H54 (cell line): ENCODE measurements at regions not wholly inside any gene's neighbourhood (a gene's known extent, or its start where the extent isn't known, plus 50 kb on each side); places are given as distances from the start of the nearest gene placed in this dataset.

Experiments
- DNase-seq: peaks from one replicate; pipeline ENCODE4 v3.0.0; 2011; ENCODE audit warnings: low spot score, mixed read lengths; ENCODE audit not compliant: insufficient read length
- FAIRE-seq: peaks from 3 replicates; lab custom pipeline; 2011; peaks lifted over from hg19 to GRCh38; lab: Jason Lieb, UNC
- POLR2A ChIP-seq: IDR thresholded peaks from 2 replicates; pipeline ENCODE4 v1.6.1; 2011; ENCODE audit warnings: low read depth, mild to moderate bottlenecking, low read length

- no peak for TF ChIP-seq POLR2A
- DNase-seq: no peak
- no peak for FAIRE-seq
Measured at GRCh38 chr5:158326256-158326655, 467.3 kb upstream of the CLINT1 start.

GRCh38 chr5:158324236-158324635 lies 465.3 kb upstream of the CLINT1 start:
- no peak for DNase-seq

GRCh38 chr5:158322620-158323019 lies 463.7 kb upstream of the CLINT1 start:
- FAIRE-seq (no peak), DNase-seq (no peak)
- TF ChIP-seq POLR2A: no peak

More at GRCh38 chr5:158324236-158324635, 465.3 kb upstream of the CLINT1 start:
- no peak for FAIRE-seq
- TF ChIP-seq POLR2A: no peak

- TF ChIP-seq POLR2A: no peak
- FAIRE-seq (no peak), DNase-seq (no peak)
Measured at GRCh38 chr5:158320934-158321333, 462.0 kb upstream of the CLINT1 start.

- FAIRE-seq (no peak), DNase-seq (no peak)
- TF ChIP-seq POLR2A: no peak
Measured at GRCh38 chr5:158320178-158320674, 461.3 kb upstream of the CLINT1 start.

- FAIRE-seq (no peak), DNase-seq (no peak)
- no peak for TF ChIP-seq POLR2A
Measured at GRCh38 chr5:158317507-158317906, 458.6 kb upstream of the CLINT1 start.

GRCh38 chr5:158313733-158314464 lies 455.0 kb upstream of the CLINT1 start:
- no peak for FAIRE-seq
- DNase-seq: no peak

GRCh38 chr5:158313027-158313732 lies 454.2 kb upstream of the CLINT1 start:
- TF ChIP-seq POLR2A: no peak
- FAIRE-seq: no peak
- no peak for DNase-seq

More at GRCh38 chr5:158313733-158314464, 455.0 kb upstream of the CLINT1 start:
- TF ChIP-seq POLR2A: no peak

- FAIRE-seq: no peak
- TF ChIP-seq POLR2A: no peak
- no peak for DNase-seq
Measured at GRCh38 chr5:158309088-158309807, 450.3 kb upstream of the CLINT1 start.

- DNase-seq (no peak), FAIRE-seq (no peak)
- TF ChIP-seq POLR2A: no peak
Measured at GRCh38 chr5:158308429-158309025, 449.6 kb upstream of the CLINT1 start.

GRCh38 chr5:158305861-158306260 lies 446.9 kb upstream of the CLINT1 start:
- FAIRE-seq (no peak), DNase-seq (no peak)
- TF ChIP-seq POLR2A: no peak

- FAIRE-seq: no peak
- no peak for DNase-seq
- no peak for TF ChIP-seq POLR2A
Measured at GRCh38 chr5:158304607-158305006, 445.7 kb upstream of the CLINT1 start.

GRCh38 chr5:158303883-158304282 lies 444.9 kb upstream of the CLINT1 start:
- no peak for TF ChIP-seq POLR2A
- FAIRE-seq (no peak), DNase-seq (no peak)
